Colonic mucosa (tissue), 4 donors: ENCODE measurements at regions not wholly inside any gene's neighbourhood (a gene's known extent, or its start where the extent isn't known, plus 50 kb on each side); places are given as distances from the start of the nearest gene placed in this dataset.
A peak's percentile ranks its signal among the peaks of the same experiment; 100 is the strongest.

ENCODE experiments used
- DNase-seq: peaks from one replicate; pipeline ENCODE4 v3.0.0-alpha.2; 2020
- H3K27ac ChIP-seq: fragments of 200-600 bp; one replicate; pipeline ENCODE4 v1.8.0; 2021
- H3K27me3 ChIP-seq: fragments of 200-600 bp; one replicate; pipeline ENCODE4 v1.8.0; 2021
- H3K36me3 ChIP-seq: fragments of 200-600 bp; one replicate; pipeline ENCODE4 v1.8.0; 2021
- H3K4me1 ChIP-seq: fragments of 200-600 bp; one replicate; pipeline ENCODE4 v1.8.0; 2021; ENCODE audit warnings: mild to moderate bottlenecking
- H3K4me3 ChIP-seq: fragments of 200-600 bp; one replicate; pipeline ENCODE4 v1.8.0; 2021
- H3K9ac ChIP-seq, 2 donors: one replicate each; pipeline ENCODE4 v1.7.0; 2013; ENCODE audit warnings: control low read depth in 2 of 2, low read depth in 2 of 2, low read length in 2 of 2
- H3K9me3 ChIP-seq: fragments of 200-600 bp; one replicate; pipeline ENCODE4 v1.8.0; 2021
- CTCF ChIP-seq: fragments of 200-600 bp; IDR thresholded peaks from one replicate; pipeline ENCODE4 v1.8.0; 2022; ENCODE audit warnings: antibody characterized with exemption, mild to moderate bottlenecking
- intact Hi-C: fragments of 100-400 bp; cut with DNase I; formaldehyde crosslinking; loops from one replicate; pipeline ENCODE4 v1.14.1; 2022
- donor health status: healthy.
- donor health status: DM: no; HTN: no; CAD: no.
- donor health status: DM: no; HTN: no; CAD: no.

GRCh38 chrX:110863883-110864282 lies 68.3 kb upstream of the CHRDL1 start:
- Histone ChIP-seq H3K9me3 (no peaks in the 10 kb centered on the region), H3K27me3 (no peaks in the 10 kb centered on the region), H3K27ac (no peak overlapping the region), H3K4me1 (no peaks in the 10 kb centered on the region), H3K36me3 (no peaks in the 10 kb centered on the region), H3K9ac (no peak overlapping the region), H3K4me3 (no peak overlapping the region)
- no peak for TF ChIP-seq CTCF
- intact Hi-C loops = no loop called here
- DNase-seq = no peak

GRCh38 chrX:110858565-110858964 lies 62.9 kb upstream of the CHRDL1 start:
- H3K9ac ChIP-seq = no peak overlapping the region
- intact Hi-C loops = loop anchor here (10.0 kb wide), 1 partner anchor 236 kb away; the partner anchor contains the start of gene PAK3
- no peaks in the 10 kb centered on the region for H3K9me3 ChIP-seq
- H3K27ac ChIP-seq = no peak overlapping the region
- no peaks in the 10 kb centered on the region for H3K36me3 ChIP-seq
- H3K4me3 ChIP-seq = no peak overlapping the region
- no peaks in the 10 kb centered on the region for H3K27me3 ChIP-seq
- no peak for TF ChIP-seq CTCF
- no peak for DNase-seq
- H3K4me1 ChIP-seq = no peaks in the 10 kb centered on the region

GRCh38 chrX:110853610-110854009 lies 58.0 kb upstream of the CHRDL1 start:
- no peak overlapping the region for H3K9ac ChIP-seq
- no peak for DNase-seq
- H3K27me3 ChIP-seq = no peaks in the 10 kb centered on the region
- no peaks in the 10 kb centered on the region for H3K4me1 ChIP-seq
- intact Hi-C loops = loop anchor here (10.0 kb wide), 1 partner anchor 241 kb away; the partner anchor contains the start of gene PAK3
- H3K27ac ChIP-seq = no peak overlapping the region
- no peak overlapping the region for H3K4me3 ChIP-seq
- TF ChIP-seq CTCF = no peak
- H3K36me3 ChIP-seq = no peaks in the 10 kb centered on the region
- no peaks in the 10 kb centered on the region for H3K9me3 ChIP-seq

GRCh38 chrX:110852180-110852579 lies 56.6 kb upstream of the CHRDL1 start:
- intact Hi-C loops = loop anchor here (10.0 kb wide), 1 partner anchor 243 kb away; the partner anchor contains the start of gene PAK3
- DNase-seq = no peak

GRCh38 chrX:110851780-110852179 lies 56.2 kb upstream of the CHRDL1 start:
- no peak overlapping the region for H3K27ac ChIP-seq
- no peak overlapping the region for H3K4me3 ChIP-seq
- H3K36me3 ChIP-seq = no peaks in the 10 kb centered on the region
- H3K9me3 ChIP-seq = no peaks in the 10 kb centered on the region
- no peak overlapping the region for H3K9ac ChIP-seq
- TF ChIP-seq CTCF = no peak
- no peaks in the 10 kb centered on the region for H3K27me3 ChIP-seq
- H3K4me1 ChIP-seq = no peaks in the 10 kb centered on the region
- no peak for DNase-seq
- intact Hi-C loops = loop anchor here (10.0 kb wide), 1 partner anchor 243 kb away; the partner anchor contains the start of gene PAK3

More at GRCh38 chrX:110852180-110852579, 56.6 kb upstream of the CHRDL1 start:
- Histone ChIP-seq H3K9ac (no peak overlapping the region), H3K4me3 (no peak overlapping the region), H3K4me1 (no peaks in the 10 kb centered on the region), H3K27me3 (no peaks in the 10 kb centered on the region), H3K36me3 (no peaks in the 10 kb centered on the region), H3K27ac (no peak overlapping the region), H3K9me3 (no peaks in the 10 kb centered on the region)
- peak; percentile 26 for TF ChIP-seq CTCF
